HG03571 (cell line): ENCODE measurements at regions not wholly inside any gene's neighbourhood (a gene's known extent, or its start where the extent isn't known, plus 50 kb on each side); places are given as distances from the start of the nearest gene placed in this dataset.
"Not testable (repeated sequence)": the region's sequence is repeated elsewhere in the genome, so short reads cannot be mapped to it uniquely, and the experiment has no call there.

Experiments
- ATAC-seq: cut with Tn5 transposase; IDR thresholded peaks from one replicate; pipeline ENCODE4 v1.9.1; 2021; ENCODE audit not compliant: unreplicated experiment

DNA sequence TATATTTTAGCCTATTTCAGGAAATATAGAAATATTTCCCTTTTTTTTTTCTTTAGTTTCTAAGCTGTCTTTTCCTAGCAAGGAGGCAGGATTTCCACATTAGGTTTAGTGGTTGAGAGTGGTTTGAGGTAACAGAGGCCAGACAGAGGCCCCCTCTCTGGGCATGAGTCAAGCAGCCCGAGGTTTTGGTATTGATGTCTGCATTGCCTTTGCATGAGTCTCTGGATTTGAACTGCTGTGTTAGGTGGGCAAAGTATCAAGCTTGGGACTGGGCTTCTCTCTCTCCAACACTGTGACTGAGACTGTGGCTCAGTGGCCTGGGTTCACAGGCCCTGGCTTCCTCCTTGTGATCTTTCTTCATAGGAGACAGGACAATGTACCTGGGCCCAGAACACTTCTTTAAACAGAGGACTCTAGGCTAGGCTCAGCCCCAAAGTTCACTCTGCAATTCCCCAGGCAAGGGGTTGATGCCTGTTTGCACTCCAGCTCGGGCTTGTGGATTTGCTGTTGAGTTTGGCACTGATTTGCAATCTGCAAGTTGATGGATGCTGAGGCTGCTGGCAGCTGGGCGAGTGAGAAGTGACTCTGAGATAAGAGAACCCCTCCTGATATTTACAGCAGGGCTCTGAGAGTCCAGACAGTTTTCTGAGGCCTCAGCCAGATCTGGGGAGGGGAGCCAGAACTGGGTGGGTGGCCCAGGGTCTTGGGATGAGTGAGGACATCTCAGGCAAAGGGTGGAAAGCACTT, 271.2 kb downstream of the EN1 start:
- ATAC-seq, result no peak

DNA sequence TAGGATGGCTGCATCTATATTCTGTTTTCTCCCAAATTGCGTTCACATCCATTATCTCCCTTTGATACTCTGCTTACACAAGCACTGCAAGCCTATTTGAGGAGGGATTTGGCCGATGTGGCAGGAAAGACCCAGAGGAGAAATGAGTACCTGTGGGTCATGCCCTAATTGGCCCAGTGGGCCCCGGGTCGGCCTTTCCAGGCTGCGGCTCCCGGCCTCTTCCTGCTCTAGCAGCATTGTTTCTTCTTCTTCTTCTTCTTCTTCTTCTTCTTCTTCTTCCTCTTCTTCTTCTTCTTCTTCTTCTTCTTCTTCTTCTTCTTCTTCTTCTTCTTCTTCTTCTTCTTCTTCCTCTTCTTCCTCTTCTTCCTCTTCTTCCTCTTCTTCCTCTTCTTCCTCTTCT, 275.1 kb downstream of the EN1 start:
- ATAC-seq, result not testable (repeated sequence)

DNA sequence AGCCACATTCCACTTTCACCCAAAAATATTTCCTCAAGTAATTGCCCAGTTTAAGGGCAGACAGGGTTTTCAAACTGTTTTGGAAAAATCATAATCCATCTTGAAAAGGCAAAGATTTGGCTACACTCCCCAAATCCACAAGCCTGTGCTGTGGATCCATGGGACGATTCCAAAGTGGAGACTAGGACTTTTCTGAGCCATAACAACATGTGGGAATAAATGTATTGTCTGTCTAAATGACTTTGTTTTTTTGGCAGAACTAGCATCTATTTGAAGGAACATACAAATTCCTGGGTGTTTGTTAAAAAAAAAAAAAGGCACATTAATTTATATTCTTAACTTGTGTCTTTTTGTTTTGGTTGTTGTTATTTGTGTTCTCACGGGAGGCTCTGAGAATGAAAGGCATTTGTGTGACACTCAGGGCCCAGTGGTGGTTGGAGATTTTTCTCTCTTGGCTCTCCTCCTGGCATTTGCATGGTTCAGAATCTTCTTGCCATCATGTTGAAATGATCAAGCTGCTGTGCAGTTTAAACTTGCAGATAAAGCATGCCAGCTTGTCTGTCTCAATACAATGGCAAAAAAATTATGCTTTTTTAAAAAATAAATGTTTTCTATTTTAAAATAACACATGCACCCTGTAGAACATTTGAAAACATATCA, 277.4 kb downstream of the EN1 start:
- ATAC-seq, result no peak

DNA sequence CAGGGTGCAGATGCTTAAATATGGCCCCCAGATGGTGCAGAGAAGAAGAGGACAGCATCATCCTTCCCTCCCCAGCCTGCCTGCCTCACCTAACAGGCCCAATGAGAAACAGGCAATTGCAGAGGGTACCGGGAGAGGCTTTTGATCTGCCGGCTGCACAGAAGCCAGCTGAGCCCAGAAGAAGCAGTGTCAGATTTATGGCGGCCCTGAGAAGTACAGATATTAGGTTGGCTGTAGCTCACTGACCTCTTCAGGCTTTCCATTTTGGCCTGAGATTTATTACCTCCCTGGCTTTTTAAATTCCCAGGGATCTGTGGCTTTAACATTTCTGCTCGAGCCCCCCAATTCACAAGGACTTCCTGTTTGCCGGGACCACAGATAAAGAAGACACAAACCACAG, 278.7 kb downstream of the EN1 start:
- ATAC-seq, result no peak

DNA sequence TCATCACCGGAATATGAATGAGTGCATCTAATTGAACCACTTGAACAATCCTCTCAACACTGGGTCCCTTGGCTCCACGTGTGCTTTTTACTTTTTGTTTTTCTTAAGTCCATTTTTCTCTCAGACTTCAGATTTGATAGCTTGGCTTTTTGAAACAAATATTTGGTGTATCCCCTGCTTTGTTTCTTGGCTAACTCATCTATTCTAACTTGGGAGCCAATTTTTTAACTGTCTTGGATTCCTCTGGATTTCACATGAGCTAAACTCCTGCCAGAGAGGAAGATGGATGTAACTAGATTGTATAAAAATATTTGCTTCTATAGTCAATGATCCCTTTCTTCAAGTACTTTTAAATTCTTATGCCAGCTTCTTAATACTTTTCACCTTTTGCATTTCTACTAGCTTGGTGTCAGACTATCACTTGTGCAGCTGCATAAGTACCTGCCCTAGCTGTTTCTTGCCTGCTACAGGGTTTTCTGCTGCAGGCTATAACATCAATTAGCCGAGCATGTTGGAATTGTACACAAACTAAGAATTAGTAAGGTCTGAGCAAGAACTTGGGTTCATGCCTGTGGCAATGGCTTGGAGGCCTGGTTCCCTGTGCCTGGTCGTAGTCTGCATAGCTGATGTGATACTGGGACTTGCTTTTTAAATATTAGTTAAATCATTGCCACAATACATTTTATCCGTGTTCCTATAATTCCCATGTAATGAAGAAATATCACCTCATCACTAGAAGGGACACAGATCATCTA, 281.5 kb downstream of the EN1 start:
- no peak for ATAC-seq

DNA sequence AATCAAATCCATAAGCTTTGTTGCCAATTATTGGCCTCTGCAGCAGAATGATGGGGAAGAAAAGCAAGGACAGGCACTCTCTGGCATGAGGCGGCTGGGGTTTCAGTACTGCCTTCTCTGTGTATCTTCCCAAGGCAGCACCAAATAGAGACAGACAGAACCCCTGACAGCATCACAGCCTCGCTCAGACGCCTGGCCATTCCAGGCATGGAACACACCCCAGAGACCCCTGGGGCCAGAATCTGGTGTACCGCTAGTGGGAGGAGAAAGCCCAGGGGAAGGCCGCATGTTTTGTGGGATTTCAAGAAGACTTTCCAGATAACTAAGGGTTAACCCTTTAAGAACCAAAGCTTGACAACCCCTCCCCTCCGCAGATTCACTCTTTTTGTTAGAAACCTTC, 282.1 kb downstream of the EN1 start:
- ATAC-seq, result no peak

DNA sequence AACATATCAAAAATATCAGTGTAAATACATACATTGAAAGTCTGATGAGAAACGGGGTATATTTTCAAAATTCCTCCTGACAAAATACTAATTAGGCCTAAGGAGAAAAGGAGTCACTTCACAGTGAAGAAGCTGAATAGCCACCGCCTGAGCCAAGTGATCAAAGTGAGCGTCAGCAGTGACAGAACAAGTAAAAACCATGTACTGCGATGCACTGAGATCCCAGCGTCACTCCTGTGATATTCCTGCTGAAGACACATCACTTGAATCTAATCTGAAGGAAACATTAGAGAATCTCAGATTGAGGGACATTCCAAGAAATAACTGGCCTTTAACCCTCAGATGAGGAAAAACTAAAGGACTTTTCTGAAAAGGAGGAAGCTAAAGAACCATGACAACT, 285.3 kb downstream of the EN1 start:
- ATAC-seq, result no peak

DNA sequence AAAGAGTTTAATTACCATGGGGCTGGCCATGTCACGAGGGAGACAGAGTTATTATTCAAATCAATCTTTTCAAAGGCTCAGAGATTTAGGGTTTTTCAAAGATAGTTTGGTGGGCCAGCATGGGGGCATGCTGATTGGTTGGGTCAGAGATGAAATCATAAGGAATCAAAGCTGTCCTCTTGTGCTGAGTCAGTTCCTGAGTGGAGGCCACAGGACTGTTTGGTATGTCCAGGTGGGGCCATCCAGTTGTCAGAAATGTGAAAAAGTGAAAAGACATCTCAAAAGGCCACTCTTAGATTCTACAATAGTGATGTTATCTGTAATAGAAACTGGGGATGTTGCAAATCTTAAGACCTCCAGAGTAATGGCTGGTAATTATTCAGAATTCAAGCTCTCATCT, 288.6 kb downstream of the EN1 start:
- no peak for ATAC-seq

DNA sequence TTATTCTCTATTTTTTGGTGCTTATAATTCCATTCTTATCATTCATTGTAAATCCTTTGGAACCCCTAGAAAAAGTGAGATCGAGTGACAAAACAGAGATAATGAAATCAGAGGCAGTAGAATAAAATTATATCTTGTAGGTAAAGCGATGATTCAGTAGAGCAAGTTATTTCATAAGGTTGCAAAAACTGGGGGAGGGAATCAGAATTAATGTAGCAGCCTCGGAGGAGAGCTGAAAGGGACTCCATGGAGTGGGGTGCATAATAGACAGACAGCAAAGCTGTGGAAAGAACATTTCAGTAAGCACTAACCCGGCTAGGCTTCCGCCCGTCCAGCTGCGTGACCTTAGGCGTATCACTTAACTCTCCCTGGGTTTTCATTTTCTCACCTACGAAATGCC, 289.7 kb downstream of the EN1 start:
- ATAC-seq, result no peak

DNA sequence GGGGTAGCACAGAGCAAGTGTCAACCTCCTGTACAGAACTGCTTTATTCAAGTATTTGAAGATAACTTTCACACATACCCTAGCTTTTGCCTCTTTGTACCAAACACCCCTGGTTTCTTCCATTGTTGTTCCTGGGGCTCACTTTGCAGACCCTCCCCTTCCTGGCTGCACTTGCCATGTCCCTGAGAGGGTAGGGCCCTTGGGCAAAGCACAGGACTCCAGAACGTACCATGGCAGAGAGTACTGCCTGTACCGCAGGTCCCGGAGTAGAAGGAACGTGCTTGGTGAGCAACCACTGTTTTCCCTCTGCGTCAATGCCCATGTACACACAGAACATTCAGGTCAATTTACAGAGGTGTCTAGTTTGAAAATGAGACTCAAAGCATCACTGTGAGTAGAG, 290.4 kb downstream of the EN1 start:
- no peak for ATAC-seq

DNA sequence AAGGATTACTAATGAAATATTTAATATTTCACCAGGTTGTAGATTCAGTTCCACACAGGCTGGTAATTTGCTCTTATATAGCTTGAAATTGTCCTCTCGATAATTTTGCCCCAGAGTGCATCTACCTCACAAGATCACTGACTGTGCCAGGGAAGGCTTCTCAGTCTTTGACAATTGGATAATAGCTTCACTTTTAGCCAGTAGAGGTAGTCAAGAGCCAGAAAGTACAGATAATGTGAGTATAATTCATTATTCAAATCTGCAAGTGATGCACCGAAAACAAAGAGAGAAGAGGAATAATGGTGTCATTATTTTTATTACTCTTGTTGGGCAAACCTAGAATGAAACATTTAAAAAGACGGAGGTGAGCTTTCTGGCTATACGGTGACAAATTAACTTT, 292.8 kb downstream of the EN1 start:
- ATAC-seq, result no peak

DNA sequence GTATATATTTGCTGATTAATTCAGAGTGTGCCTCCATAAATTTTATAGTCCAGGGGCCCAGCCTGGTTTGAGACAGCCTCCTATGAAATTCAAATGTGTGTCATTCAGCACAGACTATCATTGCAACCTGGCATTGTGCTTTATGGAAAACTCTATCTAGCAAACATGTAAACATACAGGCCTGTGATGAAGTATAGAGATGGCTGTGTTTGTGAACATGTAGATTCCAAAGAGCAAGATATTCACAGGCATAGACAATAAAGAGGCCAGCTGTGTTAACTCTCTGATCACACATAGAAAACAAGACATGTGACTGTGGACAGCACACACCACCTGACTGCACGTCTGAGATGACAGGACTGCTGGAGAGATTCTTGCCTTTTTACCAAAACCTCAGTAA, 297.9 kb downstream of the EN1 start:
- no peak for ATAC-seq

DNA sequence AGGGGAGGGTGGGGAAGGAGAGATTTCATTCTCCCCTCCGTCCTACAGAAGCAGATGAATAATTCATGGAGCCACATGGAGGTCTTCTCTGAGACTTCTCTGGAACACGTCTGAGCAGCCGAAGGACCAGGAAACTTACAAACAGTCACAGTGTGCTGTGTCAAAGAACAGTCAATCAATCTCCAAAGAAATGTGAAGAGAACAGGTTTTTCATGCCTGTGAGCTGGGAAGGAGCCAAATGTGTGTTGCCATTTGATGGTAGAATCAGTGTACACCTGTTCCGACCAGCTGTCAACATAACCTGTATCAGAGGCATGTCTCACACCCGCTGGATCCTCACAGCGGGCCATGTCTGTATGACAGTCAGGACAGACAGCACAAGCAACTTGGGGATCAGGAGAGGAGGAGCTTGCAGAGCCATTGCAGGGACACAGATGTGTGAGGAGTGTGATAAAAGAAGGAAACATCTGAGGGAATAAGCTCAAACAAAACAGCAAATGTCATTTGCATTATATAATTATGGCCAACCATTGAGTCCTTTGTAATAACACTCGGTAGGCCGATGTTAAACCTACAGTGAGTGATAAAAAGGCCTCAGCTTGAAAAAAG, 298.5 kb downstream of the EN1 start:
- ATAC-seq, result no peak

DNA sequence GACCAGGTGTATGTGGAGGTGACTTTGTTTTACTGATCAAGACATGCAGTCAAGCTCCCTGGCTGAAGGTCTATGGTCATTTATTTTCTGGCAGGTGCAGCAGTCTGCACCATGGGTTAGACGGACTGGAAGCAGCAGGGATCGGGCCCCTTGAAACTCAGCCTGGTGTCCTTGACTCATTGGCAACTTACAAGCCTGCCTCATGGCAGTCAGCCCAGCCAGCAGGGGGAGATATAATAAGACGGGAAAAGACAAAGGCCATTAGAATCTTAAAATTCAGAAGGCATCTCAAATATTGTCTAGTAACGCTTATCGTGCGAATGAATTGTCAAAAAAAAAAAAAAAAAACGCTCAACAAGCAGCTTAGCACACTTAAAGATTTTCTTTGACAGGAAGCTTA, 308.2 kb downstream of the EN1 start:
- ATAC-seq, result no peak

DNA sequence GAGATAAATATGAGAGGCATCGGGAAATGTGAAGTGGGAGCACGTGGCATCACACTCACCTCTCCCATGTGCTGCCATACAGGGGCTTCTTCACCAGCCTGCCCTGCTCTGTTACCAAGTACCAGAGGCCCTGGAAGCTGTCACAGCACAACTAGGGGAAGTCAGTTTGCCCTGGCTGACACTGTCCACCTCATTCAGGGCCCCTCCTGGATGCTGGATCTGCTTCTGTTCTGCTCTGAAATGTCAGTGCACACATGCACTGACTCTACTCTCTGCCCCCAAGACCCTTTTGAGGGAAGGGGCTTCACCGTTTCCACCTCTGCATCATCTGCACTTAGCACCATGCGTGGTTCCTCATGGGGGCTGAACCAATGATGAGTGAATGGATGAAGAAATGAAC, 311.1 kb downstream of the EN1 start:
- ATAC-seq, result no peak

DNA sequence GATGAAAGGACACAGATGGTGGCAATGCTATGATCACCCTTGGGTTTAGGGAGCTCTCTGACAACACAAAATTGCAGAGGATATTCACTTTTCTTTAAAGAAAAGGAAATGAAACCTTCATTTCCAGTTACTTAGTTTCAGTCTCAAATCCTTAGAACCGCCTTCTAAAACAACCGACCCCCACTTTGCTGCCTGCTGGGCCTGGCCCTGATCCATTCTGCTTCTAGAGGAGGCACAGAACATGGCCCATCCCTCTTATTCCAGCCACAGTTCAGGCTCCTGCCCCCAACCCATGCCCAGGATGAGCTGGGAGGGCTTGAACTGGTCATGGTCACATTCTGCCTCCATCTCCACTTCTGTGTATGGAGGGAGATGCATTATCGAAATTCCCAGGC, 311.6 kb downstream of the EN1 start:
- ATAC-seq, result no peak

DNA sequence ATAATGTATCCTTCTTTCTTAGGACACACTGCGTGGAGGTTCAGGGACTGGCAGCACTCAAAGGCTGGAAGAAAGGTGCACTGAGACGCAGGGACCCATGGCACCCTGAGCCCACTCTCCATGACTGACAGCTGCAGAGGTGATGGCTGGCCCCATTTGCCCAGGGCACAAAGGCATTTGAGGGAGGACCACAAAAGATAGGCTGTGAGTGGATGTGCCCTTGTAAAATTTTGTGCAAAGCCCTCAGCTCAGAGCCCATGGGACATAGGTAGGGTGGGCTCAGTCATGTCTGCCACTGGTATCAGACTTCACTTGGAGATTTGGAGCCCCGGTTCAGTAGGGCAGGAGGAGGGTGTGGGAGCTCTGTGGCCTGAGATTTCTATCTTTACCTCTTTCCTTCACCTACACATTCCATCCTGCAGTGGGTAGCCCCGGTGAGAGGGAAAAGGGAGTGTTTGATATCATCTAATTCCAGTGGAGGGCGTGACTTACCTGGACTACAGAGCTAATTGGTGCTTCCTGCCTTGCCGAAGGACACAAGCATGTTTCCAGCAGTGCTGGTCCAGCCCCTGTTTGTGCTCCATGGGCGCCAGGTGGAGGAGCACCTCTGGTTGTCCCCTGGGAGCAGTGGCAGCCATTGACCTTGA, 312.2 kb downstream of the EN1 start:
- no peak for ATAC-seq

DNA sequence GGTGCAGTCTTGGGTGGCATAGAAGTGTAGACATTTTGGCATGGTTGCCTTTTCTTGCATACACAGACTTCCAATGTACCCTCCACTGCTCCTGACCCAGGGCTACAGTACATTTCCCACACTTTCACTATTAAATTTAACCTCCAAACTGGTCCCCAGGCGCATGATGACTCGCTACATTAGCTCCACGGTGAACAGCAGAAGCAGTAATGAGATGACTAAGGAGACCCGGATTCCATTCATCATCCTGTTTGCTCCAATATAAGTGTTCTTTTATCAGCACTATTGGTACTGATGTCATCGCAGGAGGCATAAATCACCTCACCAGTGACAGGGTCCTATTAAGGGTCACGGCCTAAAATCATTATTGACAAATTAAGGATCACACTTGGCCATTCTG, 316.5 kb downstream of the EN1 start:
- ATAC-seq, result no peak

DNA sequence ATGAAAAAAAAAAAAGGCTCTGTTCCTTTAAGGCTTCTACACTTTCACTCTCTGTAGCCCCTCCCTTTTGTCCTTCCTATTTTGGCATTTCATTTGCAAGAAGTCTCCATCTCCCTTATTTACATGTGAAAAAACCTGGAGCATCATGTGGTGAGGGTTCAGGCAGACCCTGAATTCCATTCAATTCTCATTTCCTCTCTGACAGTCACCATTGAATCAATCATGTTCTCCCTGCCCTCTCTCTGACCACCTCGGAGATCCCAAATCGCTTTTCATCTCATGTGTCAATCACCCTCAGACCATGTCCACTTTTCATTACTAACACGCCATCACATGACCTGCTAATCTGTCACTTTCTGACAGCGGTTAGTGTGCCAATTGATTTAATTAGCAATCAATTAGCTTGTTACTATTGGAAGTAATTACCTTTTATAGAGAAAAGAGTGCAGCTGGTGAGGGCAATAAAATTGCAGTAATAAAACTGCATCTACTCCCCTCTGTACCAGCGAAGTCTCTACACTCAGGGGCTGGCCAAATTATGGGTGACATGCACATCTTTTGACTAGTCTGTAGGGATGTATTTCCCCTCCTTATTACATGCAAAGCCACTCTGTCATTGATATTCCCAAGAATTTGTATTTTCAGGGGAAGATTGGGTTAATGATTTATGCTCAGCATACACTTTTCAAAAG, 317.4 kb downstream of the EN1 start:
- no peak for ATAC-seq

DNA sequence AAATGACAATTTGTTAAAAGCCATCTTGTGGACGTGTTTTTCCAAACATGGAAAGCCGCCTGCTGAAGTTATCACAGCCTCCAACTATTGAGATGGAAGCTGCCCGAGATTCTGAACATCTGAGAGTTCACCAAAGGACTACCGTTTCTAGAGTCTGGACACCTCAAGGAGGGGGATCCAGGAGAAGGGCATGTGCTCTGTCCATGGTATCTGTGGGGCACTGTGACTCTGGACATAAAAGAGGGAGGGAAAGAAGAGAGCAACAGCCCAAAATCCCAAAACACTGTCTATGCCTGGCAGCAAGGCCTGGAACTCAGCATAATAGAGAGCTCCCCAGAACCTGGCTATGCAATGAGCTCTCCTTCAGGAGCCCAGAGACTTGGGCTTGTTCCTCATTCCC, 319.9 kb downstream of the EN1 start:
- ATAC-seq, result no peak

DNA sequence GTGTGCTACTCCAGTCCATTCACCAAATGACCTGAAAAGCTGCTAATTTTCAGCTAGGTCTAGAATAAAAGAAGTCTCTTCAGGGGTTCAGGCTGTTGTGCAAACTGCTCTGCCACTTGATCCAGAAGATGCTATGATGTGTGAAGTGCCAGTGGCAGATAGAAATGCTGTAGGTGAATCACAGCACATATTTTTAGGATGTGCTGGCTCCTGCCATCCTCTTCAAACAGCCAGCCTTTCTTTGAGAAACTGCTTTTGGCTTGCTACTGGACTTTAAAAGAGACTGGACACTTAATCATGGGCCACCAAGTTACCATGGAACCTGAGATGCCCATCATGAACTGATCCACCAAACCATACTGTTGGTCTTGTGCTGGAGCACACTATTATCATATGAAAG, 322.1 kb downstream of the EN1 start:
- ATAC-seq, result no peak
